ENCODE measurements at regions not wholly inside any gene's neighbourhood (a gene's known extent, or its start where the extent isn't known, plus 50 kb on each side); places are given as distances from the start of the nearest gene placed in this dataset.

DNA sequence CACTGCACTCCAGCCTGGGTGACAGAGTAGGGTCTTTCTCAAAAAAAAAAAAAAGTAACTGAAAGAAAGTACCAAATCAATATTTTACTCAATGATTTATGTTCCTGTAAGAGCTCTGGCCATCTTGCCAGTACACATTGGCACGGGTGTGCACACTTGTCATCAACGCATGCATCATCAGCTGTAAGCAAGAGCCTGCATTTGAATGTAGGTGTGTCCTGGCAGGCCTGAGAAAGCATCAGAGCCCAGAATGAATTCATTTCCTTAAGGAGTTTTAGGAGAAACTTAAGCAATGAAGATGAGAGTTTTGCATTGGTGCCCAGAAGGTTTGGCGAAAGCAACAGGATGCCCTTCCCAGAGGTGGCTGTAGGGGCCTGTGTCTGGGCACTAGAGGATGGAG is 88.5 kb upstream of the FZD10 start:
- Histone ChIP-seq H3K36me3 (no peaks in the 10 kb centered on the region), H3K9me3 (no peaks in the 10 kb centered on the region), H3K27me3 (no peaks in the 10 kb centered on the region), H3K4me1 (ENCODE audit: control insufficient read depth in 1 of 2, insufficient read depth in 1 of 2, low read depth in 1 of 2, low read length in 1 of 2) (no peaks in the 10 kb centered on the region), H3K27ac (no peak overlapping the region), H3K4me3 (ENCODE audit: low read depth in 1 of 2, low read length in 1 of 2) (no peak overlapping the region)
- TF ChIP-seq, protein P1, sequence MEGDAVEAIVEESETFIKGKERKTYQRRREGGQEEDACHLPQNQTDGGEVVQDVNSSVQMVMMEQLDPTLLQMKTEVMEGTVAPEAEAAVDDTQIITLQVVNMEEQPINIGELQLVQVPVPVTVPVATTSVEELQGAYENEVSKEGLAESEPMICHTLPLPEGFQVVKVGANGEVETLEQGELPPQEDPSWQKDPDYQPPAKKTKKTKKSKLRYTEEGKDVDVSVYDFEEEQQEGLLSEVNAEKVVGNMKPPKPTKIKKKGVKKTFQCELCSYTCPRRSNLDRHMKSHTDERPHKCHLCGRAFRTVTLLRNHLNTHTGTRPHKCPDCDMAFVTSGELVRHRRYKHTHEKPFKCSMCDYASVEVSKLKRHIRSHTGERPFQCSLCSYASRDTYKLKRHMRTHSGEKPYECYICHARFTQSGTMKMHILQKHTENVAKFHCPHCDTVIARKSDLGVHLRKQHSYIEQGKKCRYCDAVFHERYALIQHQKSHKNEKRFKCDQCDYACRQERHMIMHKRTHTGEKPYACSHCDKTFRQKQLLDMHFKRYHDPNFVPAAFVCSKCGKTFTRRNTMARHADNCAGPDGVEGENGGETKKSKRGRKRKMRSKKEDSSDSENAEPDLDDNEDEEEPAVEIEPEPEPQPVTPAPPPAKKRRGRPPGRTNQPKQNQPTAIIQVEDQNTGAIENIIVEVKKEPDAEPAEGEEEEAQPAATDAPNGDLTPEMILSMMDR (IDR thresholded peaks at IDR 0.05), result no peak

DNA sequence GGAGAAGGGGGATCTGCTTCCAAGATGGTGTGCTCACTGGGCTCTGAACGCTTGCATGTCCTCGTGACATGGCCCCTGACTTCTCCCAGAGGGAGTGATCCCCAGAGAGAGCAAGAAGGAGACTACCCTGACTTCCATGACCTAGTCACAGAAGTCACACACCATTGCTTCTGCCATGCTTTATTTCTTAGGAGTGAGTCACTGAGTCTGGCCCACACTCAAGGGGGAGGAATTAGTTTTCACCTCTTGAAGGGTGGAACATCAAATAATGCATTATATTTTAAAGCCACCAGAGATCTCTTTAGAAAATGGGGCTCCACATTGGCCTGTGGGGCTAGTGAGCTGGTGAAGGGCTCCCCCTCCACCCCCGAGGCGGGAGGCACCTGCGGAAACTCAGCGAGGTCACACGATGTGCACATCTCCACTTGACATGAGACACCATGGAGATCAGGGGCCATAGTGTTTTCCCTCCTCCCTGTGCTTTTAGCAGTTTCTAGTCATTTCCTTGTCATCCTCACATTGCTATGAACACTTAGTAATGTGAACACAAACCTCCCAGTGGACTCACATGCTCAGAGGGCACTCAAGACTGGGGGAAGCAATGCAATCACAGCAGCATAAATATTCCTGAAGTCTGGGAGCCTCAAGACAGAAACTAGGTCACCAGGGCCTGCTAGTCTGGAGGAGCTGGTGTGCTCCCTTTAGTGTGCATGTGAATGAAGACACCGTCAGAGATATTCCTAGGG is 87.4 kb upstream of the FZD10 start:
- Histone ChIP-seq H3K36me3 (no peaks in the 10 kb centered on the region), H3K27ac (no peak overlapping the region), H3K4me3 (ENCODE audit: low read depth in 1 of 2, low read length in 1 of 2) (no peak overlapping the region), H3K4me1 (ENCODE audit: control insufficient read depth in 1 of 2, insufficient read depth in 1 of 2, low read depth in 1 of 2, low read length in 1 of 2) (no peaks in the 10 kb centered on the region), H3K9me3 (no peaks in the 10 kb centered on the region), H3K27me3 (no peaks in the 10 kb centered on the region)
- TF ChIP-seq, protein P1 (IDR thresholded peaks at IDR 0.05), result no peak

DNA sequence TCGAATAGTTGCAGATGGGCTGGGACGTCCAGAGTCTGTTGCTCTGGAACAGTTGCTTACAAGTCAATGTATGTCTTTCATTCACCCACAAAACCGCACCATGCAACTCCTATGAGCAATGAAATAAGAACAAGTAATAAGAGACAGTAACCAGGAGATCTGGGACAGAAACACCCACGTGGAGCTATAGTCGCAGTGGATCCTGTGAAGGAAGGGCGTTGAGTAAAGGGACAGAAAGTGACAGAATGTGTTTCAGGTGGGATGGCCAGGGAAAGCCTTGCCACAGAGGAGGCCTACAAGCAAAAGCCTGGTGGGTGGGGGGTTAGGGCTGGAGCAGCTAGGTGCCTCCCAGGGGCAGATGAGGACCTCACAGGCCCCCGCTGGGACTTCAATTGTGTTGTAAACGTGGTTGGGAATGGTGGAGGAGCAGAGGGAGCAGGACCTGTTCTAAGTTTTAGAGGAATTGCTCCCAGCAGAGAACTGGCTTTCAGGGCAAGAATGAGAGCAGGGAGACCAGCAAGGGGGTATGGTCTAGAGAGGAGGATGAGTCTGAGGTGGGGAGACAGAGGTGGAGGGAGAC is 86.7 kb upstream of the FZD10 start:
- H3K4me1 ChIP-seq (ENCODE audit: control insufficient read depth in 1 of 2, insufficient read depth in 1 of 2, low read depth in 1 of 2, low read length in 1 of 2), result no peaks in the 10 kb centered on the region
- TF ChIP-seq, protein P1 (IDR thresholded peaks at IDR 0.05), result no peak
- H3K27ac ChIP-seq, result no peak overlapping the region
- no peaks in the 10 kb centered on the region for H3K36me3 ChIP-seq
- no peaks in the 10 kb centered on the region for H3K9me3 ChIP-seq
- H3K4me3 ChIP-seq (ENCODE audit: low read depth in 1 of 2, low read length in 1 of 2), result no peak overlapping the region
- H3K27me3 ChIP-seq, result no peaks in the 10 kb centered on the region

DNA sequence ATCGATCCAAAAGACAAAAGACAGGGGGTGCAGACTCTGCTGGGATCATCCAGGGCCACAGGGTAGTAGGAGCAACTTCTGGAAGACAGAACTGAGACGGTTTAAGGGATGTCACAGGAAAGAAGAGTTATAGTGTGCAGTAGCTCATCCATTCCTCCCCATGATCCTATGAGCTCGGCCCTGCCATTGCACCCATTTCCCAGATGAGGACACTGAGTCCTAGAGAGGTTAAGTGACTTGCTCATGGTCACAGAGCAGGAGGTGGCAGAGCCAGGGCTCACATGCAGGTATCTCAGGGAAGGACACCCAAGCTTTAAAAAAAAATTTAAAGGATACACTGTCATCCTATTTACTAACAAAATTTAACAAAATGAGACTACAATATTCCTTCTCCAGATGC is 86.1 kb upstream of the FZD10 start:
- Histone ChIP-seq H3K4me3 (ENCODE audit: low read depth in 1 of 2, low read length in 1 of 2) (no peak overlapping the region), H3K4me1 (ENCODE audit: control insufficient read depth in 1 of 2, insufficient read depth in 1 of 2, low read depth in 1 of 2, low read length in 1 of 2) (no peaks in the 10 kb centered on the region), H3K9me3 (no peaks in the 10 kb centered on the region), H3K27me3 (no peaks in the 10 kb centered on the region), H3K27ac (no peak overlapping the region), H3K36me3 (no peaks in the 10 kb centered on the region)
- TF ChIP-seq, protein P1 (IDR thresholded peaks at IDR 0.05), result no peak

DNA sequence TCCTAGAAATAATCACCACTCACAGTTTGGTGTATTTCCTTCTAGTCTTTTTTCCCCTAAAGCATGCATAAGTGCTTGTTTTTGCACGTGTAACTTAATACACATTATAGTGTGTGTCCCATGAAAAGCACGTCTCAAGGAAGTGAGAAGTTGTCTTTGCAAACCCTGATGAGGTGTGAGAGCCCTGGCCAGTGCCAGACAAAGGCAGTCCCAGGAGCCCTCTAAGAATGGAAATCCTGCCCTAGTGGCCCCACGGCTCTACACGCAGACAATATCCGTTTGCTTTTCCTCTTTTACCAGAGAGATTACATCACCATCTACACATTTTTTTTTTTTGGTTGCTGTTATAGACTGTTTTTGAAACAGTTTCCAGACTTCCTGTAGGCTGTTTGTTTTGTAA is 85.5 kb upstream of the FZD10 start:
- Histone ChIP-seq H3K36me3 (no peaks in the 10 kb centered on the region), H3K4me1 (ENCODE audit: control insufficient read depth in 1 of 2, insufficient read depth in 1 of 2, low read depth in 1 of 2, low read length in 1 of 2) (no peaks in the 10 kb centered on the region), H3K27me3 (no peaks in the 10 kb centered on the region), H3K4me3 (ENCODE audit: low read depth in 1 of 2, low read length in 1 of 2) (no peak overlapping the region), H3K9me3 (no peaks in the 10 kb centered on the region), H3K27ac (no peak overlapping the region)
- TF ChIP-seq, protein P1 (IDR thresholded peaks at IDR 0.05), result no peak
